Gastrocnemius medialis (tissue), 4 donors: ENCODE measurements at regions not wholly inside any gene's neighbourhood (a gene's known extent, or its start where the extent isn't known, plus 50 kb on each side); places are given as distances from the start of the nearest gene placed in this dataset.

Experiments
- ATAC-seq, 2 donors: fragments of 150-250 bp; one replicate each; pipeline ENCODE4 v1.9.1; 2016
- DNase-seq, 2 donors: peaks; one replicate each; pipeline ENCODE4 v3.0.0-alpha.2; 2019
- H3K27ac ChIP-seq, 4 donors: fragments of 200-600 bp; sonication (generic); 1 replicate in 1 of 4; 2 replicates in 3 of 4; pipeline ENCODE4 v1.5.1; 2016 to 2018; ENCODE audit warnings: mild to moderate bottlenecking in 2 of 4, moderate library complexity in 1 of 4
- H3K27me3 ChIP-seq, 3 donors: fragments of 200-600 bp; sonication (generic) in 2 of 3; 1 replicate in 1 of 3; 2 replicates in 2 of 3; pipeline versions ENCODE4 v1.5.1 to v1.6.0; 2016 to 2019; ENCODE audit warnings: mild to moderate bottlenecking in 1 of 3, moderate library complexity in 1 of 3
- H3K36me3 ChIP-seq, 2 donors: fragments of 200-600 bp; sonication (generic) in 1 of 2; one replicate each; pipeline ENCODE4 v1.5.1; 2017 to 2018
- H3K4me1 ChIP-seq, 2 donors: fragments of 200-600 bp; sonication (generic) in 1 of 2; one replicate each; pipeline ENCODE4 v1.5.1; 2016 to 2017; ENCODE audit warnings: mild to moderate bottlenecking in 2 of 2
- H3K4me3 ChIP-seq, 4 donors: fragments of 200-600 bp; sonication (generic) in 3 of 4; 1 replicate in 1 of 4; 2 replicates in 3 of 4; pipeline ENCODE4 v1.5.1; 2016 to 2019; ENCODE audit warnings: mild to moderate bottlenecking in 2 of 4
- H3K9me3 ChIP-seq, 3 donors: fragments of 200-600 bp; sonication (generic) in 2 of 3; 1 replicate in 1 of 3; 2 replicates in 2 of 3; pipeline ENCODE4 v1.5.1; 2016 to 2019
- CTCF ChIP-seq, 5 experiments: fragments of 450-650 bp in 3 of 5; fragments of 200-600 bp in 2 of 5; sonication (generic) in 2 of 5; IDR thresholded peaks in 4 of 5; conservative IDR thresholded peaks in 1 of 5; 1 replicate in 4 of 5; 2 replicates in 1 of 5; pipeline ENCODE4 v1.5.1; 2016 to 2019; ENCODE audit warnings: antibody characterized with exemption in 5 of 5, mild to moderate bottlenecking in 3 of 5, moderate library complexity in 3 of 5
- POLR2A ChIP-seq, 2 donors: fragments of 450-650 bp; IDR thresholded peaks; one replicate each; pipeline ENCODE4 v1.6.1; 2017; ENCODE audit warnings: antibody characterized with exemption in 2 of 2, mild to moderate bottlenecking in 2 of 2, moderate library complexity in 2 of 2
- in situ Hi-C, 4 donors: fragments of 200-750 bp; cut with MboI; loops; one replicate each; pipeline versions ENCODE4 v1.15.0 to v1.8.0; 2017; ENCODE audit warnings: low sequenced_read_pairs in 4 of 4
- intact Hi-C: fragments of 100-400 bp; cut with DNase I; formaldehyde crosslinking; loops from one replicate; pipeline ENCODE4 v1.15.1; 2023; ENCODE audit warnings: low total_unique reads

DNA sequence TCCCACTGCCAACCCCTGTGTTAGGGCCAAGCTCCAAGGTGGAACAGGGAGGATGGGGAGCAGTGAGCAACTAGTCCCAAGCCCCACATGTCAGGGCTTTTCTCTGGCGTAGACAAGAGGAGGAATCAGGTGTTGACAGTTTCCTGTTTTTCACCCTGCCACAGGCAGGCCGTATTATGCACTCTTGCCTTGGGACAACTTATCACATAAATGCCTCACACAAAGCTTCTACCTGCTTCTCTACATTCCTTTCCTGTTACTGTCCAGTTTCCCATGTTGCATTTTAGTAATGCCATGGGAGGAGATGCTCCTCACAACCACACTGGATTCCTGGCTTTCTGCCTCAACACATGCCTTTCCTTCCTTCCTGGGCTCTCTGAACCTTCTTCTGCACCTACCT, 381.2 kb upstream of the ATP11B start:
- Histone ChIP-seq H3K4me1 (no peaks in the 10 kb centered on the region), H3K36me3 (no peaks in the 10 kb centered on the region), H3K27ac (no peak overlapping the region), H3K9me3 (no peaks in the 10 kb centered on the region), H3K27me3 (no peaks in the 10 kb centered on the region), H3K4me3 (no peak overlapping the region)
- DNase-seq: no peak
- intact Hi-C loops: no loop called here
- in situ Hi-C loops: no loop called here
- ATAC-seq: no peak
- no peak for TF ChIP-seq POLR2A (IDR thresholded peaks at IDR 0.05)
- TF ChIP-seq CTCF (IDR thresholded peaks at IDR 0.05 in 4 of 5, conservative IDR thresholded peaks at IDR 0.05 in 1 of 5): no peak

DNA sequence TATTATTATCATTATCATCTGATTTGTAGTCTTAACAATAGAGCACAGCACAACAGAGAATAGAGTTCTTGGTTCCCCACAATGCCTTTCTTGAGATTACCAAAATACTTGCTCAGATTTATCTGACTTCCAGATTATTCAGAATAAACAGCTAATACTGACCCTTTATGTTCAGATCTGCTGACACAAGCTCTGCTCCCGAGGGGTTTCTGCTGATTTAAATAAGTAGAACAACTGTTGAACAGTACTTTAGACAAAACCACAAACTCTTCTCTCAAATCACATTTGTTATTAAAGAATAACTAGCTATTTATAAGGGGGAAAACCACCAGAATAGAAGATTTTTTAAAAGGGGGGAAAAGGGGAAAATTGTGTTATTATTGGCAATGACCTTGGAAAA, 380.2 kb upstream of the ATP11B start:
- no peak for TF ChIP-seq CTCF (IDR thresholded peaks at IDR 0.05 in 4 of 5, conservative IDR thresholded peaks at IDR 0.05 in 1 of 5)
- no peak for TF ChIP-seq POLR2A (IDR thresholded peaks at IDR 0.05)
- Histone ChIP-seq H3K9me3 (no peaks in the 10 kb centered on the region), H3K27ac (no peak overlapping the region), H3K27me3 (no peaks in the 10 kb centered on the region), H3K36me3 (no peaks in the 10 kb centered on the region), H3K4me1 (no peaks in the 10 kb centered on the region), H3K4me3 (no peak overlapping the region)
- DNase-seq: no peak
- in situ Hi-C loops (no loop called here), intact Hi-C loops (no loop called here)
- no peak for ATAC-seq

DNA sequence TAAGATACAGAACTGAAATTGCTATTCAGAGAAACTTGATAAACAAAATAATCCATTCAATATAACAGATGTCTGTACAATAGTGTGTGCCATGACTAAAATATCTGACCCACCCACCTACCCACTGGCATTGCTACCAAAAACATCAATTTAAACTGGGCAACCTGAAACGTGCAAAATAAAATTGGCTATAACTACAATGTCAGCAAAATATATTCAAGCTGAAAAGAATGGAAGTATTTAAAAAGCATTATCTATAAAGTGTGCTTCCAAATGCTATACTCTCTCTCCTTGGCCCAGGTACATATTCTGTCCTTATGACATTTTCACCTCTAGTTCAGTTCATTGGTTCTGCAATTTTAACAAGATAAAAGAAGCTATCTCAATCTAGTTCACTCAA, 379.6 kb upstream of the ATP11B start:
- Histone ChIP-seq H3K9me3 (no peaks in the 10 kb centered on the region), H3K36me3 (no peaks in the 10 kb centered on the region), H3K27ac (no peak overlapping the region), H3K27me3 (no peaks in the 10 kb centered on the region), H3K4me1 (no peaks in the 10 kb centered on the region), H3K4me3 (no peak overlapping the region)
- intact Hi-C loops: no loop called here
- in situ Hi-C loops: no loop called here
- TF ChIP-seq CTCF (IDR thresholded peaks at IDR 0.05 in 4 of 5, conservative IDR thresholded peaks at IDR 0.05 in 1 of 5): no peak
- no peak for TF ChIP-seq POLR2A (IDR thresholded peaks at IDR 0.05)
- DNase-seq (no peak), ATAC-seq (no peak)

- ATAC-seq: no peak
- intact Hi-C loops: no loop called here
- Histone ChIP-seq H3K4me1 (no peaks in the 10 kb centered on the region), H3K27me3 (no peaks in the 10 kb centered on the region), H3K9me3 (no peaks in the 10 kb centered on the region), H3K36me3 (no peaks in the 10 kb centered on the region), H3K4me3 (no peak overlapping the region), H3K27ac (no peak overlapping the region)
- in situ Hi-C loops: no loop called here
- TF ChIP-seq POLR2A (IDR thresholded peaks at IDR 0.05) (no peak), CTCF (IDR thresholded peaks at IDR 0.05 in 4 of 5, conservative IDR thresholded peaks at IDR 0.05 in 1 of 5) (no peak)
- DNase-seq: no peak
These were observed 378.7 kb upstream of the ATP11B start for GRCh38 chr3:182414586-182414985.

DNA sequence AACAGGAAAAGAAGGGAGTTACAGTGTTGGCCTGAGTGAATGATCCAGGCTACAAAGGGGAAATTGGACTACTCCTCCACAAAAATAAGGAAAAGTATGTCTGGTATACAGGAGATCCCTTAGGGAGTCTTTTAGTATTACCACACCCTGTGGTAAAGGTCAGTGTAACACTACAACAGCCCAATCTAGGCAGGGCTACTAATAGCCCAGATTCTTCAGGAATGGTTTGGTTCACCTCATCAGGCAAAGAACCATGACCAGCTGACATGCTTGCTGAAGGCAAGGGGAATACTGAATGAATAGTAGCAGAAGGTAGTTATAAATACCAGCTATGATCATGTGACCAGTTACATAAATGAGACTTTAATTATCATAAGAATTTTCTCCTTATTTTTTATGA, 372.6 kb upstream of the ATP11B start:
- H3K27me3 ChIP-seq: no peaks in the 10 kb centered on the region
- TF ChIP-seq CTCF (IDR thresholded peaks at IDR 0.05 in 4 of 5, conservative IDR thresholded peaks at IDR 0.05 in 1 of 5) (no peak), POLR2A (IDR thresholded peaks at IDR 0.05) (no peak)
- no peaks in the 10 kb centered on the region for H3K9me3 ChIP-seq
- no peak overlapping the region for H3K4me3 ChIP-seq
- H3K27ac ChIP-seq: no peak overlapping the region
- DNase-seq (no peak), ATAC-seq (no peak)
- no peaks in the 10 kb centered on the region for H3K4me1 ChIP-seq
- in situ Hi-C loops: no loop called here
- no peaks in the 10 kb centered on the region for H3K36me3 ChIP-seq
- intact Hi-C loops: no loop called here
